ENCODE measurements at regions not wholly inside any gene's neighbourhood (a gene's known extent, or its start where the extent isn't known, plus 50 kb on each side); places are given as distances from the start of the nearest gene placed in this dataset. TPM values are rescaled to one million over a fixed set of nuclear protein-coding genes. Genes with fewer than 3 reads are reported as not detected.

GRCh38 chr5:129405222-129405621 lies 54.9 kb upstream of the ADAMTS19 start:
- intact Hi-C loops (cut with micrococcal nuclease; ENCODE audit: unreplicated experiment) = no loop called here
- Mint-ChIP-seq H3K27me3 (ENCODE audit: unreplicated experiment) (no peaks in the 10 kb centered on the region), H3K27ac (ENCODE audit: unreplicated experiment) (no peak overlapping the region), H3K9me3 (ENCODE audit: low read depth, unreplicated experiment) (no peaks in the 10 kb centered on the region), H3K4me1 (ENCODE audit: low read depth, unreplicated experiment) (no peaks in the 10 kb centered on the region), H3K36me3 (ENCODE audit: insufficient read depth, unreplicated experiment) (no peaks in the 10 kb centered on the region), H3K4me3 (ENCODE audit: low read depth, unreplicated experiment) (no peak overlapping the region)
- no peak for DNase-seq
- CTCF ChIA-PET = no interaction called here
- BruUV-seq (replicated peaks) = no TSS peak
- TF ChIP-seq CTCF (IDR thresholded peaks at IDR 0.05; ENCODE audit: unreplicated experiment) = no peak

DNA sequence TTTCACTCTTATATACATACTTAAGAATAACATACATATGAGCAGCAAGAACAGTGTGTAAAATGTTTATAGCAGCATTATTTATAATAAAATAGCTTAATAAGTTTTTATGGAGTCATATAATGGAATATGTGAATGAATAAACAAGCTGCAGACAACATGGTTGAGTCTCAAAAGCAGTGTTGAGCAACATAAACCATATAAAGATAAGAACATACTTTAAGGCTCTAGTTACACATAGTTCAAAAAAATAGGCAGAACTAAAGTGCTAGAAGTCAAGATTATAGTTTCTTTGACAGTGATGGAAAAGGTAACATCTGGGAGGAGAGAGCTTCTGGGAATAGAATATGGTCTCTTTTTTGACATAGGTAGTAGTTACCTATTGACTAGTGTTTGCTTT lies 53.7 kb upstream of the ADAMTS19 start:
- H3K27me3 Mint-ChIP-seq (ENCODE audit: unreplicated experiment) = no peaks in the 10 kb centered on the region
- no TSS peak for BruUV-seq (replicated peaks)
- no peak for TF ChIP-seq CTCF (IDR thresholded peaks at IDR 0.05; ENCODE audit: unreplicated experiment)
- no peaks in the 10 kb centered on the region for H3K36me3 Mint-ChIP-seq (ENCODE audit: insufficient read depth, unreplicated experiment)
- no peaks in the 10 kb centered on the region for H3K9me3 Mint-ChIP-seq (ENCODE audit: low read depth, unreplicated experiment)
- intact Hi-C loops (cut with micrococcal nuclease; ENCODE audit: unreplicated experiment) = no loop called here
- H3K4me1 Mint-ChIP-seq (ENCODE audit: low read depth, unreplicated experiment) = no peaks in the 10 kb centered on the region
- no peak for DNase-seq
- H3K4me3 Mint-ChIP-seq (ENCODE audit: low read depth, unreplicated experiment) = no peak overlapping the region
- H3K27ac Mint-ChIP-seq (ENCODE audit: unreplicated experiment) = no peak overlapping the region
- CTCF ChIA-PET = no interaction called here

Small RNAs in the stretch of these regions (microRNA-seq; reads per million reads assigned to microRNA genes)
- gene MIR4460 = not detected
